ENCODE measurements at regions not wholly inside any gene's neighbourhood (a gene's known extent, or its start where the extent isn't known, plus 50 kb on each side); places are given as distances from the start of the nearest gene placed in this dataset.

DNA sequence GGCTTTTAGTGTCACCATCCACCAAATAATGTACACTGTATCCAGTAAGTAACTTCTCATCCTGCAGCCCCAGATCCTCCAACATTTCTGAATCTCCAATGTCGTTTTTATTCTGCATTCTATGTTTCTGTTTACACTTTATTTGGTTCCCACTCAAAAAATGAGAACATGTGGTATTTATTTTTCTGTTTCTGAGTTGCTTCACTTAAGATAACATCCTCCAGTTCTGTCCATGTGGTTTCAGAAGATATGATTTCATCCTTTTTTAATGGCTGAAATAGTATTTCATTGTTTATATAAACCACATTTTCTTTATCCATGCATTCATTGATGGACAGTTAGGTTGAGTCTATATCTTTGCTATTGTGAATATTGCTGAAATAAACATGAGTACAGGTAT lies 677.3 kb upstream of the FTMT start:
- Histone ChIP-seq H3K4me1 (ENCODE audit: control insufficient read depth, insufficient read depth, low read length) (no peaks in the 10 kb centered on the region), H3K27me3 (ENCODE audit: control insufficient read depth, insufficient read depth, low read length) (no peaks in the 10 kb centered on the region), H3K27ac (ENCODE audit: low read length) (no peak overlapping the region), H3K9me3 (ENCODE audit: control insufficient read depth, low read depth, low read length) (no peaks in the 10 kb centered on the region), H3K4me3 (ENCODE audit: low read length) (no peak overlapping the region), H3K36me3 (ENCODE audit: control insufficient read depth, insufficient read depth, low read length) (no peaks in the 10 kb centered on the region)
- DNase-seq, result no peak
- 29% methylated on average over 1 of the region's 1 CpG for WGBS (ENCODE audit: insufficient coverage, low lambda C conversion rate)

- no peak overlapping the region for H3K27ac ChIP-seq (ENCODE audit: low read length)
- WGBS (ENCODE audit: insufficient coverage, low lambda C conversion rate), result 95% methylated on average over 3 of the region's 3 CpGs
Observed at GRCh38 chr5:121175986-121176385, 675.7 kb upstream of the FTMT start.

DNA sequence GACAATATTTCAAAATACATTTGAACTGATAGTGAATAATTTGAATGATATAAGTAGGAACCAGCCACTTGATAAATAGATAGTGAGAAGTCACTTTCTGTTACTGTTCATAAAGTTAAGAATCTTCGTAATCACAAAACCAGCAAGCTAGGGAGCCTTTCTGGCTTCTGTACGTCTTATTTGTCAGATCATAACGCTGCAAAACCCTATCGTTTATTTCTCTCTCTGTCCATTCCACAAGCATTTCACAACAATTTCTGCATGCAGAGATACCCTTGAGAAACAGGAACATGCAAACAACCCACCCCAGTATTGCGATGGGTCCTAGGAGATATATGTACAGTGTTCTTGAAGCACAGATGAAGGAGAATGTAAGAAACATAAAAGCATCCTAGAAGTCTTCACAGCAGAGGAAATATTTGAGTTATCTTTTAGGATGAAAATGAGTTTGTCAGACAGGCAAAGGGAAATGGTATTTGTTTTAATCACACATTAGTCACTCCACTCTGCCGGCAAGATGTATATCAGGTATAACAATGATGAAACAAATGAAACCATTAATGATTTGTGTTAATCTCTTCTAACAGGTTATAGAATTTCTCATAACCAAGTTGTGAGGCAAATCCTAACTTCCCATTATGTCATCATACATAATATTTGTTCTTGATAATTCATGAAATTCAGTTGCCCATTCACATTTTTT lies 668.7 kb upstream of the FTMT start:
- Histone ChIP-seq H3K27ac (ENCODE audit: low read length) (no peak overlapping the region), H3K4me3 (ENCODE audit: low read length) (no peak overlapping the region), H3K9me3 (ENCODE audit: control insufficient read depth, low read depth, low read length) (no peaks in the 10 kb centered on the region), H3K4me1 (ENCODE audit: control insufficient read depth, insufficient read depth, low read length) (no peaks in the 10 kb centered on the region), H3K36me3 (ENCODE audit: control insufficient read depth, insufficient read depth, low read length) (no peaks in the 10 kb centered on the region), H3K27me3 (ENCODE audit: control insufficient read depth, insufficient read depth, low read length) (no peaks in the 10 kb centered on the region)
- 78% methylated on average over 5 of the region's 6 CpGs for WGBS (ENCODE audit: insufficient coverage, low lambda C conversion rate)
- DNase-seq, result no peak

More at GRCh38 chr5:121175986-121176385, 675.7 kb upstream of the FTMT start:
- DNase-seq, result no peak
- Histone ChIP-seq H3K36me3 (ENCODE audit: control insufficient read depth, insufficient read depth, low read length) (no peaks in the 10 kb centered on the region), H3K27me3 (ENCODE audit: control insufficient read depth, insufficient read depth, low read length) (no peaks in the 10 kb centered on the region), H3K4me3 (ENCODE audit: low read length) (no peak overlapping the region), H3K9me3 (ENCODE audit: control insufficient read depth, low read depth, low read length) (no peaks in the 10 kb centered on the region), H3K4me1 (ENCODE audit: control insufficient read depth, insufficient read depth, low read length) (no peaks in the 10 kb centered on the region)

GRCh38 chr5:121188849-121189248 lies 662.8 kb upstream of the FTMT start:
- DNase-seq, result no peak
- no peak overlapping the region for H3K27ac ChIP-seq (ENCODE audit: low read length)
- no peaks in the 10 kb centered on the region for H3K9me3 ChIP-seq (ENCODE audit: control insufficient read depth, low read depth, low read length)
- WGBS (ENCODE audit: insufficient coverage, low lambda C conversion rate), result no CpG with 5 or more reads among the region's 3 CpGs
- H3K36me3 ChIP-seq (ENCODE audit: control insufficient read depth, insufficient read depth, low read length), result no peaks in the 10 kb centered on the region
- H3K4me3 ChIP-seq (ENCODE audit: low read length), result no peak overlapping the region
- H3K4me1 ChIP-seq (ENCODE audit: control insufficient read depth, insufficient read depth, low read length), result no peaks in the 10 kb centered on the region
- H3K27me3 ChIP-seq (ENCODE audit: control insufficient read depth, insufficient read depth, low read length), result no peaks in the 10 kb centered on the region

- whole genome bisulfite sequencing (ENCODE audit: insufficient coverage, low lambda C conversion rate), result 71% methylated on average over 1 of the region's 4 CpGs
- Histone ChIP-seq H3K4me1 (ENCODE audit: control insufficient read depth, insufficient read depth, low read length) (no peaks in the 10 kb centered on the region), H3K27me3 (ENCODE audit: control insufficient read depth, insufficient read depth, low read length) (no peaks in the 10 kb centered on the region), H3K9me3 (ENCODE audit: control insufficient read depth, low read depth, low read length) (no peaks in the 10 kb centered on the region), H3K27ac (ENCODE audit: low read length) (no peak overlapping the region), H3K36me3 (ENCODE audit: control insufficient read depth, insufficient read depth, low read length) (no peaks in the 10 kb centered on the region), H3K4me3 (ENCODE audit: low read length) (no peak overlapping the region)
- DNase-seq, result peak in 1 of 2 donors; percentile 4
Observed at GRCh38 chr5:121189342-121190305, 662.1 kb upstream of the FTMT start.

- Histone ChIP-seq H3K4me3 (ENCODE audit: low read length) (no peak overlapping the region), H3K27ac (ENCODE audit: low read length) (no peak overlapping the region), H3K4me1 (ENCODE audit: control insufficient read depth, insufficient read depth, low read length) (no peaks in the 10 kb centered on the region), H3K9me3 (ENCODE audit: control insufficient read depth, low read depth, low read length) (no peaks in the 10 kb centered on the region), H3K27me3 (ENCODE audit: control insufficient read depth, insufficient read depth, low read length) (no peaks in the 10 kb centered on the region), H3K36me3 (ENCODE audit: control insufficient read depth, insufficient read depth, low read length) (no peaks in the 10 kb centered on the region)
- peak in 1 of 2 donors; percentile 1 for DNase-seq
- 75% methylated on average over 2 of the region's 5 CpGs for WGBS (ENCODE audit: insufficient coverage, low lambda C conversion rate)
Observed at GRCh38 chr5:121199216-121199999, 652.3 kb upstream of the FTMT start.

GRCh38 chr5:121218086-121218485 lies 633.6 kb upstream of the FTMT start:
- WGBS (ENCODE audit: insufficient coverage, low lambda C conversion rate), result 60% methylated on average over 1 of the region's 1 CpG
- DNase-seq, result no peak
- H3K4me3 ChIP-seq (ENCODE audit: low read length), result no peak overlapping the region

GRCh38 chr5:121221483-121221882 lies 630.2 kb upstream of the FTMT start:
- no peaks in the 10 kb centered on the region for H3K9me3 ChIP-seq (ENCODE audit: control insufficient read depth, low read depth, low read length)
- H3K27ac ChIP-seq (ENCODE audit: low read length), result no peak overlapping the region
- no peak overlapping the region for H3K4me3 ChIP-seq (ENCODE audit: low read length)
- H3K4me1 ChIP-seq (ENCODE audit: control insufficient read depth, insufficient read depth, low read length), result no peaks in the 10 kb centered on the region
- no CpG with 5 or more reads among the region's 3 CpGs for WGBS (ENCODE audit: insufficient coverage, low lambda C conversion rate)
- DNase-seq, result no peak
- no peaks in the 10 kb centered on the region for H3K27me3 ChIP-seq (ENCODE audit: control insufficient read depth, insufficient read depth, low read length)
- no peaks in the 10 kb centered on the region for H3K36me3 ChIP-seq (ENCODE audit: control insufficient read depth, insufficient read depth, low read length)

More at GRCh38 chr5:121218086-121218485, 633.6 kb upstream of the FTMT start:
- no peak overlapping the region for H3K27ac ChIP-seq (ENCODE audit: low read length)
- no peaks in the 10 kb centered on the region for H3K4me1 ChIP-seq (ENCODE audit: control insufficient read depth, insufficient read depth, low read length)
- no peaks in the 10 kb centered on the region for H3K27me3 ChIP-seq (ENCODE audit: control insufficient read depth, insufficient read depth, low read length)
- H3K9me3 ChIP-seq (ENCODE audit: control insufficient read depth, low read depth, low read length), result no peaks in the 10 kb centered on the region
- no peaks in the 10 kb centered on the region for H3K36me3 ChIP-seq (ENCODE audit: control insufficient read depth, insufficient read depth, low read length)

- 80% methylated on average over 1 of the region's 2 CpGs for WGBS (ENCODE audit: insufficient coverage, low lambda C conversion rate)
Observed at GRCh38 chr5:121226765-121227164, 624.9 kb upstream of the FTMT start.

DNA sequence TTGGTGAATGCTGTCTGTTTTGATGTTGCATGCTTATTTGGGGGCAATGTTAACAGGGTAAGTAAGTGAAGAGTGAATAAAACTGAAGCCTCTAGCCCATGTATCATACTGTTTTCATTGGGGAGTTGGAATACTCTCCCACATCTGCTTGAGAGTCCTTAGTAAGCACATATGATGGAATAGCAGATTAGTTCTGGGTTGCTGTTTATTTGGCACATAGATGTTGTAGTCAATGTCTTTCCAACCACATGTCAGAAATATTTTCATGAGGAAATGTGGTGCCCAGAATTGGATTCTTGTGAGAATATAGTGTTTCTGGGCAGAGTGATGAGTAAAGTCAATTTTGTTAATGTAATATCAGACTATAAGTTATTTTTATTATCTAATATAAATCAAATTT lies 611.7 kb upstream of the FTMT start:
- no peak overlapping the region for H3K27ac ChIP-seq (ENCODE audit: low read length)
- H3K27me3 ChIP-seq (ENCODE audit: control insufficient read depth, insufficient read depth, low read length), result no peaks in the 10 kb centered on the region
- H3K4me1 ChIP-seq (ENCODE audit: control insufficient read depth, insufficient read depth, low read length), result no peaks in the 10 kb centered on the region
- DNase-seq, result no peak
- no peaks in the 10 kb centered on the region for H3K36me3 ChIP-seq (ENCODE audit: control insufficient read depth, insufficient read depth, low read length)
- no peaks in the 10 kb centered on the region for H3K9me3 ChIP-seq (ENCODE audit: control insufficient read depth, low read depth, low read length)
- H3K4me3 ChIP-seq (ENCODE audit: low read length), result no peak overlapping the region

More at GRCh38 chr5:121226765-121227164, 624.9 kb upstream of the FTMT start:
- Histone ChIP-seq H3K27ac (ENCODE audit: low read length) (no peak overlapping the region), H3K4me3 (ENCODE audit: low read length) (no peak overlapping the region), H3K27me3 (ENCODE audit: control insufficient read depth, insufficient read depth, low read length) (no peaks in the 10 kb centered on the region), H3K36me3 (ENCODE audit: control insufficient read depth, insufficient read depth, low read length) (no peaks in the 10 kb centered on the region), H3K4me1 (ENCODE audit: control insufficient read depth, insufficient read depth, low read length) (no peaks in the 10 kb centered on the region), H3K9me3 (ENCODE audit: control insufficient read depth, low read depth, low read length) (no peaks in the 10 kb centered on the region)
- no peak for DNase-seq

Measured in large intestine (tissue), 3 donors.